ENCODE measurements at regions not wholly inside any gene's neighbourhood (a gene's known extent, or its start where the extent isn't known, plus 50 kb on each side); places are given as distances from the start of the nearest gene placed in this dataset.

GRCh38 chr3:150235799-150236198 lies 172.3 kb upstream of the TSC22D2 start:
- no peak for TF ChIP-seq POLR2A (IDR thresholded peaks at IDR 0.05; ENCODE audit: borderline replicate concordance, extremely low read depth, insufficient read depth, insufficient read length)
- no peak for TF ChIP-seq YY1 (IDR thresholded peaks at IDR 0.05; ENCODE audit: extremely low read depth, insufficient replicate concordance, low read depth, low read length)

Data from HCT116 (cell line).